ENCODE measurements at regions not wholly inside any gene's neighbourhood (a gene's known extent, or its start where the extent isn't known, plus 50 kb on each side); places are given as distances from the start of the nearest gene placed in this dataset.

- Histone ChIP-seq H3K9ac (ENCODE audit: insufficient read depth, low read length, poor library complexity, severe bottlenecking) (no peak overlapping the region), H3K4me1 (ENCODE audit: control insufficient read depth in 1 of 2, insufficient read depth in 2 of 2, low read length in 2 of 2) (peaks cover 17 to 20% of the 10 kb centered on the region in 2 donors), H3K27ac (ENCODE audit: low read depth in 1 of 2, low read length in 2 of 2) (no peak overlapping the region), H3K36me3 (replicated peaks in 1 of 2; ENCODE audit: control insufficient read depth in 1 of 2, insufficient read depth in 2 of 2, low read length in 2 of 2) (no peaks in the 10 kb centered on the region), H3K9me3 (replicated peaks in 1 of 2; ENCODE audit: control insufficient read depth in 1 of 2, insufficient read depth in 1 of 2, low read length in 2 of 2) (no peaks in the 10 kb centered on the region), H3K27me3 (ENCODE audit: control insufficient read depth in 2 of 2, insufficient read depth in 2 of 2, low read length in 2 of 2) (no peaks in the 10 kb centered on the region), H3K4me2 (replicated peaks; ENCODE audit: extremely low read depth, low read length, poor library complexity, severe bottlenecking) (no peak overlapping the region), H4K20me1 (ENCODE audit: insufficient read depth, low read length) (no peaks in the 10 kb centered on the region), H3K79me2 (ENCODE audit: insufficient read depth, low read length) (no peaks in the 10 kb centered on the region), H3K4me3 (replicated peaks in 1 of 3; ENCODE audit: low read depth in 2 of 3, low read length in 3 of 3) (no peak overlapping the region), H2AFZ (ENCODE audit: insufficient read depth, low read depth, low read length, poor library complexity, severe bottlenecking) (no peak overlapping the region)
- Mint-ChIP-seq H3K27me3 (ENCODE audit: low read depth in 3 of 3) (peaks cover 6 to 12% (median 8%) of the 10 kb centered on the region in 3 donors), H3K4me3 (no peak overlapping the region), H3K9me3 (peaks cover 0 to 4% (median 0%) of the 10 kb centered on the region in 7 donors), H3K36me3 (no peaks in the 10 kb centered on the region), H3K27ac (no peak overlapping the region), H3K4me1 (peaks cover 19% of the 10 kb centered on the region)
- WGBS (ENCODE audit: insufficient coverage): 87% methylated on average over 5 of the region's 10 CpGs
- TF ChIP-seq, protein P1, sequence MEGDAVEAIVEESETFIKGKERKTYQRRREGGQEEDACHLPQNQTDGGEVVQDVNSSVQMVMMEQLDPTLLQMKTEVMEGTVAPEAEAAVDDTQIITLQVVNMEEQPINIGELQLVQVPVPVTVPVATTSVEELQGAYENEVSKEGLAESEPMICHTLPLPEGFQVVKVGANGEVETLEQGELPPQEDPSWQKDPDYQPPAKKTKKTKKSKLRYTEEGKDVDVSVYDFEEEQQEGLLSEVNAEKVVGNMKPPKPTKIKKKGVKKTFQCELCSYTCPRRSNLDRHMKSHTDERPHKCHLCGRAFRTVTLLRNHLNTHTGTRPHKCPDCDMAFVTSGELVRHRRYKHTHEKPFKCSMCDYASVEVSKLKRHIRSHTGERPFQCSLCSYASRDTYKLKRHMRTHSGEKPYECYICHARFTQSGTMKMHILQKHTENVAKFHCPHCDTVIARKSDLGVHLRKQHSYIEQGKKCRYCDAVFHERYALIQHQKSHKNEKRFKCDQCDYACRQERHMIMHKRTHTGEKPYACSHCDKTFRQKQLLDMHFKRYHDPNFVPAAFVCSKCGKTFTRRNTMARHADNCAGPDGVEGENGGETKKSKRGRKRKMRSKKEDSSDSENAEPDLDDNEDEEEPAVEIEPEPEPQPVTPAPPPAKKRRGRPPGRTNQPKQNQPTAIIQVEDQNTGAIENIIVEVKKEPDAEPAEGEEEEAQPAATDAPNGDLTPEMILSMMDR (IDR thresholded peaks at IDR 0.05): no peak
- no peak for DNase-seq
- intact Hi-C loops (cut with micrococcal nuclease): no loop called here
Observed at GRCh38 chr10:123522702-123523312, 143.3 kb upstream of the GPR26 start.

GRCh38 chr10:123523833-123524232, 142.3 kb upstream of the GPR26 start:
- intact Hi-C loops (cut with micrococcal nuclease): no loop called here
- peaks cover 0 to 4% (median 0%) of the 10 kb centered on the region in 7 donors for H3K9me3 Mint-ChIP-seq
- peak overlapping the region in 1 of 7 donors; percentile 25 for H3K27ac Mint-ChIP-seq
- no peak overlapping the region for H3K4me3 Mint-ChIP-seq
- 91% methylated on average over 2 of the region's 3 CpGs for WGBS (ENCODE audit: insufficient coverage)
- H3K36me3 Mint-ChIP-seq: no peaks in the 10 kb centered on the region
- Histone ChIP-seq H3K79me2 (ENCODE audit: insufficient read depth, low read length) (no peaks in the 10 kb centered on the region), H3K4me2 (replicated peaks; ENCODE audit: extremely low read depth, low read length, poor library complexity, severe bottlenecking) (no peak overlapping the region), H3K4me3 (replicated peaks in 1 of 3; ENCODE audit: low read depth in 2 of 3, low read length in 3 of 3) (no peak overlapping the region), H3K4me1 (ENCODE audit: control insufficient read depth in 1 of 2, insufficient read depth in 2 of 2, low read length in 2 of 2) (peaks cover 24 to 30% of the 10 kb centered on the region in 2 donors), H3K36me3 (replicated peaks in 1 of 2; ENCODE audit: control insufficient read depth in 1 of 2, insufficient read depth in 2 of 2, low read length in 2 of 2) (no peaks in the 10 kb centered on the region), H3K9me3 (replicated peaks in 1 of 2; ENCODE audit: control insufficient read depth in 1 of 2, insufficient read depth in 1 of 2, low read length in 2 of 2) (no peaks in the 10 kb centered on the region), H3K27me3 (ENCODE audit: control insufficient read depth in 2 of 2, insufficient read depth in 2 of 2, low read length in 2 of 2) (no peaks in the 10 kb centered on the region), H4K20me1 (ENCODE audit: insufficient read depth, low read length) (no peaks in the 10 kb centered on the region), H3K9ac (ENCODE audit: insufficient read depth, low read length, poor library complexity, severe bottlenecking) (no peak overlapping the region), H2AFZ (ENCODE audit: insufficient read depth, low read depth, low read length, poor library complexity, severe bottlenecking) (no peak overlapping the region), H3K27ac (ENCODE audit: low read depth in 1 of 2, low read length in 2 of 2) (no peak overlapping the region)
- H3K4me1 Mint-ChIP-seq: peaks cover 27% of the 10 kb centered on the region
- TF ChIP-seq, protein P1 (IDR thresholded peaks at IDR 0.05): no peak
- no peak for DNase-seq
- peaks cover 3 to 9% (median 8%) of the 10 kb centered on the region in 3 donors for H3K27me3 Mint-ChIP-seq (ENCODE audit: low read depth in 3 of 3)
